ENCODE measurements at regions not wholly inside any gene's neighbourhood (a gene's known extent, or its start where the extent isn't known, plus 50 kb on each side); places are given as distances from the start of the nearest gene placed in this dataset.

- TF ChIP-seq CTCF (IDR thresholded peaks at IDR 0.05) (no peak), POLR2A (IDR thresholded peaks at IDR 0.05) (no peak)
These were observed 548.9 kb upstream of the CDH8 start for GRCh38 chr16:62585041-62585545.
